SK-N-DZ (cell line): ENCODE measurements at regions not wholly inside any gene's neighbourhood (a gene's known extent, or its start where the extent isn't known, plus 50 kb on each side); places are given as distances from the start of the nearest gene placed in this dataset.
"Not testable (repeated sequence)": the region's sequence is repeated elsewhere in the genome, so short reads cannot be mapped to it uniquely, and the experiment has no call there.

Source experiments
- DNase-seq: peaks from one replicate; pipeline ENCODE4 v3.0.0-alpha.2; 2015; ENCODE audit warnings: low spot score

DNA sequence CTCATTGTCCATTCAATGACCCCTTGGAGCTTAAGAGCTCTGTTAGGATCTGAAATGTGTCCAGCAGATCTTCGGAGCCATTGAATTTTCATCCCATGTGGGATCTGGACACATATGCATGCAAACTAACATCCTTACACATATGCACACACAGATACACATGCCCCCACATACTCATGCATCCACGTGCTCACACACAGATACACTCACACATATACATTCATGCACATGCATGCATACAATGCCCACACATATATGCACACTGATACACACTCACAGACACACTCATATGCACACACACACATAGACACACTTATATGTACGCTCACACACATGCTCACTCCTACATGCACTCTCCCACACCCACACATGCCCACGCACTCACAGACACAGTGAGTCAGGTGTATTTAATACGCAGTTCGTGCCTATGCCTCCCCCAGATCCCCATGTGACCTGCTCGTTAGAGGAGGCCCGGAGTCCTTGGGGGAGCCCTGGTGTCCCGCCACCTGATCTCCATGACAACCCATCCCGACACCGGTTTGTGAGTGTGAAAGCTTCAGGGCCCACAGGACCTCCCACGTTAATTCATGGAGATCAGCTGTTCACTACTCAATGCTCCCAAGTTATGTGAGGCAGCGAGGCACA, 121.9 kb upstream of the SULF2 start:
- DNase-seq = no peak

DNA sequence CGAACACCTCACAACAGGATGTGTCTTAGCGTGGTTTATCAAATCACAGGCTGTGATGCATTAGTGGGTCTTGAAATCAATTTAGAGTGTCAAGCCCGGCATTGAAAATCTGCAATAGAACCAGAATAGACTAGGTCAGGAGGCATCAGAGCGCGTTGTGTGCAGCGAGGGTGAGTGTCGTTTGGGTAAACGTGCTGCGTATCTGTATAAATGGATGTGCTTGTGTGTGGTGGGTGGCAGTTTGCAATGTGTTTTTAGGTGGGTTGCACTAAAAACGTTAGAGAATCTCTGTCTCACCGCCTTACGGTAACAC, 121.0 kb upstream of the SULF2 start:
- DNase-seq = no peak

GRCh38 chr20:47905628-47906347, 120.5 kb upstream of the SULF2 start:
- no peak for DNase-seq

DNA sequence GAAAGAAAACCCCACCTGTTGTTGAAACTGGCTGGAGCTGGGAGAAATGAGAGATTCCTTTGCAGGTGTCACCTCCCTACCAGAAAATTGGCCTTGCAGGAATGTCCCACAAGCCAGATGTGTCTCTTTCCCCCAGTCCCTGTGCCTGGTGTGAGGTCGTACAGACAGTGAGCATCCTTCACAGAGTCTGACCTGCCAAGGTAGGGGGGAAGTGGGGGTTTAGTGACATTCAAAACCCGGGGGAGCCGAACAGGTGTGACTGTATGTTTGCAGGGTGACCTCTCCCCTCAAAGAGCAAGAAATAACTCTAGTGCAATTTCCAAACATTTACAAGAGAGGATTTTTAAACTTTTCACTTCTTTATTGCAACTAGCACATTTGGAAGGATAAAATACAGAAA, 117.7 kb upstream of the SULF2 start:
- not testable (repeated sequence) for DNase-seq

DNA sequence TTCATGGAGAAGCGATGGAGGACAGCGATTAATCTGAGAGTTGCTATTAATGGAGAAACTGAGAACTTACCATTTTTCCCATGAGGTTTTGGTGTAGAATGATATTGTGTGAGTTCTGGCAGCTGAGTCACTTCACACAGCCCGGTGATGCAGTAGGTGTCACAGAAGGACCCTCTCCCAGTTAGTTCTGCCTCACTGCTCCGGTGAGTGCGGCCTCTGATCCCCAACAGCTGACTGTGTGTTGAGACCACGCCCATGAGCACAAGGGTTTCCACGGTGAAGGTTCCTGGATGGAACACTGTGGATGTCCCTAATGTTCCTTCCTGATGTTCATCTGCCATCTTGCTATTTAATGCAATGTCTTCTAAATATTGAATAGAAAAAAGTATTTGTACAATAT, 114.0 kb upstream of the SULF2 start:
- DNase-seq = not testable (repeated sequence)

DNA sequence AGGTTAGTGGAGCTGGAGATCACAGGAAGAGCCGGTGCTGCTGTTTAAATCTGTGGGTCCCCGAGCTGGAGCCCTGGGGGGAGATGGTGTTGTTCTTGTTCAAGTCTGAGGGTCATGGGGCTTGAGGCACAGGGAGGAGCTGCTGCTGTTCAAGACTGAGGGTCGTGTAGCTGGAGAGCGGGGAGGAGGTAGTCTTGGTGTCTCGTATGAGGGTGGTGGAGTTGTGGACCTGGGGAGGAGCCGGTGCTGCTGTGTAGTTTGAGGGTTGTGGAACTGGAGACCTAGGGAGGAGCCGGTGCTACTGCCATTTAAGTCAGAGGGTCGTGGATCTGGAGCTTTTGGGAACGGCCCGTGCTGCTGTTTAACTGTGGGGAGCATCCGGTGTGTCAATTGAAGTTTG, 112.2 kb upstream of the SULF2 start:
- no peak for DNase-seq

DNA sequence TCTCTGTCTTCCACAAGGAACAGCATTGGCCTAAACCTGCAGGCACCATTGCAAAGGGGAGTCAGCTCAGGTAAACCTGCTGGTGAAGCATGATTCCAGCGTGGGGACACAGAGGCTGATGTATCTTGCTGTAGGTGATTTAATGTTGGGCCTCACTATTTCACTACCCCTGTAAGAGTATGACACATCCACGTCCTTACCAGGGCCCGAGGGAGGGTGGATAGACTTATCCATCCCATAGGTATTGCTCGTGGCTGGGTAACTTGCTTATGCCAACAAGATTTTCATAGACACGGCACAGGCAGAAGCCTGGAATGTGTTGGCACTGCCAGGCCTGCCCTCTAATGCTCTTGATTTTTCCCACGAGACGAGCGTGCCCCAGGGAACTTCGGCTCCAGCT, 107.4 kb upstream of the SULF2 start:
- DNase-seq = not testable (repeated sequence)

DNA sequence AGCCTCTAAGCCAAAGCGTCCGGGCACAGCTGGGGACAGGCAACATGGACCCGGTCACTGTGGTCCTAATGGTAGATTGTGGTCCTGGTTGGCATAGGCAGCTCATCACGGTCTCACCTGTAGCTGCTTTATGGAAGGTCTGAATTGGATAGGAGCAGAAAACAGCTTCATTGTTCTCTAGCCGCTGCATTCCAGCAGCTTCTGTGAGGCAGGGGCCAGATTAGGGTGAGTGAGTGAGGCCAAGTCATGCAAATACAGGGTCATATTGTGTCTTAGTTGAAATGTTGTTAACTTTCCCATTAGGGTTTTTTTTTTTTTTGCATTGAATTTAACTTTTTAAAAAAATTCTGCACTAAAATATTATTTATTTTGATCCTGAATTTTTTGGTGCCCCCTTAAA, 105.4 kb upstream of the SULF2 start:
- DNase-seq = not testable (repeated sequence)

GRCh38 chr20:47889751-47890150, 104.5 kb upstream of the SULF2 start:
- DNase-seq = not testable (repeated sequence)

DNA sequence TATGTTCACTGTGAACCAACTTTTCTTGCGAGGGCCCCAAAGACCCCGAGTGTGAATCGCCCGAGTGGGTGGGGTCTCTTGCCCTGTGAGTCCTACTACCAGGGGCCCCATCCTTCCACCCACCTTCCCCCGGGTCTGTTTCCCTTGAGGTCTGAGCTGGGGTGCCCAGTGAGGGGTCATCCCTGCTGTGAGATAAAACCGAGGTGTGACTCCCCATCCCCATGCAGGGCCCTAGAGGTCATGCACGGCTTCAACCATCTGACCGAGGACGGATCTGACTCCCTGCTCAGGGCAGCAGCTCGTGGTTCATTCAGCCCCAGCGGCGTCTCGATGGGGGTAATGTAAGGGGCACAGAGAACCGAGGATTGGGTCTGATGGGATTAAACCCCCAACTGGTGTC, 103.1 kb upstream of the SULF2 start:
- no peak for DNase-seq

DNA sequence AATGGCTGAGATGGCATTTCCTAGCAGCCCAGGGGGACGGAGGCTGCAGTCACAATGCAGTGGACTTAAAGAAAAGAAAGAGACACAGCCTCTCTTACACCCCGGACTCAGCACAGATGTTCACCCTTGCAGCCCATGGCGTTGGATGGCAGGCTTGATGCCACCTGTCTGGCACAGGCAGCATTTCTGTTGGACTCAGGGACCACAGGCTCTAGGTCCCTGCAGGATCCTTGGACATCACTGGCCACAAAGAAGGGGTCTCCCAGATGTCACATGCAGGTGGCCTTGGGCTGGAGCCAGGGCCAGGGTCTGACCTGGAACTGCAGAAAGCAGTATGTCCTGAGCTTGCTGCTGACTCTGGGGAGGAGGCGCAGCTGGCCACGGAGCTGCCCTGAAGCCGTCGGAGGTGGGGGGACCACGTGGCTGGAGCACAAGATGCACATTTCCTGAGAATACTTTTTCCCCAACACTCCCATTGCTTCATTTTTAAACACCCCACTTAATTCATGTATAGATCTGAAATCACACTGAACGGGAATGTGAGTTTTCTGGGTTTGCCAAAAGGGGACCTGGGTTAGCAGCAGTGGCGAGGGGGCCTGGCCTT, 102.3 kb upstream of the SULF2 start:
- DNase-seq = no peak

GRCh38 chr20:47887064-47887463, 101.8 kb upstream of the SULF2 start:
- no peak for DNase-seq

GRCh38 chr20:47886454-47887041, 101.3 kb upstream of the SULF2 start:
- DNase-seq = no peak

DNA sequence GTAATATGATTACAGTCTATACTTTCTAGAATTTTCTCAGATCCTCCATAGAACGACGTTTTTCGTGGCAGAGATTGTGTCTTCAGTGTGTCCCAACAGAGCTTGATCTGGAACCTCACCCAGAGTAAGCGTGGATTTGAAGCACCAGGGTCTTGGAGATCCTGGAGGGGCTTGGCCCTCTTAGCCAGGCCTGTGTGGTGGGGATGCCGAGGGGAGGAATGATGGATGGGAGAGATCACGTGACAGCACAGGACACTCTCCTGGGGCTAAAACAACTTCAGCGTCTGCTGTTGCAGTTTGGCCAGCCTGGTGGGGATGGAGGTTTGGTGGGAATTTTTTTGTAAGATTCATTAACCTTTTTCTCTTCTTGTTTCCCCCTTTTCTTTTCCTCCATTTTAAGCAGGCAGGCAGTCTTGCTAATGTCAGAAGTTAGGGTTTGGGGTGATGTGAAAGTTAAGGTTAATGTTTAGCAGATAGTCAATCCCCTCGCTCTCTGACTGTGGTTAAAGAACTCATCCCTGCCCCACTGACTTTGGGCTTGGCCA, 100.7 kb upstream of the SULF2 start:
- DNase-seq = no peak

DNA sequence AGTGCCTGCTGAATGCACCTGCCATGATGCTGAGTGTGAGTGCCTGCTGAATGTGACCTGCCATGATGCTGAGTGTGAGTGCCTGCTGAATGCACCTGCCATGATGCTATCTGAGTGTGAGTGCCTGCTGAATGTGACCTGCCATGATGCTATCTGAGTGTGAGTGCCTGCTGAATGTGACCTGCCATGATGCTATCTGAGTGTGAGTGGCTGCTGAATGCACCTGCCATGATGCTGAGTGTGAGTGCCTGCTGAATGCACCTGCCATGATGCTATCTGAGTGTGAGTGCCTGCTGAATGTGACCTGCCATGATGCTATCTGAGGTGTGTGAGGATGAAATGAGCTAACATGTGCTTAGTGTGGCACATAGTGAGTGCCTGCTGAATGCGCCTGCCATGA, 98.7 kb upstream of the SULF2 start:
- not testable (repeated sequence) for DNase-seq

DNA sequence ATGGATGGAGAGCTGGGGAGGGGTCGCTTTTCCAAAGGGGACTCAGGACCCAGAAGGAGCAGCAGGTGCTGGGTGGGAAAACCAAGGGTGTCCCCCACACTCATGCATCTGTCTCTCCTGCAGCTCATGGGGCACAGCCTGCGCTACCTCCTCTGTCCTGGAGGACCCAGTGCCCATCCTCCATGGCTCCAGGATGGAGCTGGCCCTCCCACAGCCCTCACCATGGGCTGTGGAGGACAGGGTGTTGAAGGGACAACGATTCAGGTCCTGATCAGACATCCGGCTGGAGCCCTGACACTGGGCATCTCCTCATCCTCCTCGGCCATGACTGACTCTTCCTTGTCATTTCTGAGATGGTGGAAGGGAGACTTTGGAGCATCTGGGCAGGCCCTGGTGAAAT, 97.9 kb upstream of the SULF2 start:
- no peak for DNase-seq

DNA sequence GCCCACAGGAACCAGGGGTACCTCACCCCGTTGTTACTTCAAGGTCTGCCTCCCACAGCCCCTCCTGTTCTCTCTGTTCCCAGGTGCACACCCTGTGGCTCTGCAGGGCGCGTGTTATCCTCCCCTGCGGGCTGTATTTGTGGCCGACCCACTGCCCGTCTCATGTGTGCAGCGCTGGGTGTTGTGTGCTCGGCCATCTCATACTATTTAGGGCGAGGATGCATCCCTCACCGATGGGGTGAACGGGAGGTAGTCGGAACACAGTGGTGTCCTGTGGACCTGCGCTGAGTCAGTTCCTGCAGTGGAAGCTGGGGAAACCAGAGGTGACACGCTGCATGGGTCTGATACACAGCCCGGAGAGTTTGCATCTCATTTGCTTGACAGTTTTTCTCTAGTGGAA, 94.5 kb upstream of the SULF2 start:
- DNase-seq = no peak

DNA sequence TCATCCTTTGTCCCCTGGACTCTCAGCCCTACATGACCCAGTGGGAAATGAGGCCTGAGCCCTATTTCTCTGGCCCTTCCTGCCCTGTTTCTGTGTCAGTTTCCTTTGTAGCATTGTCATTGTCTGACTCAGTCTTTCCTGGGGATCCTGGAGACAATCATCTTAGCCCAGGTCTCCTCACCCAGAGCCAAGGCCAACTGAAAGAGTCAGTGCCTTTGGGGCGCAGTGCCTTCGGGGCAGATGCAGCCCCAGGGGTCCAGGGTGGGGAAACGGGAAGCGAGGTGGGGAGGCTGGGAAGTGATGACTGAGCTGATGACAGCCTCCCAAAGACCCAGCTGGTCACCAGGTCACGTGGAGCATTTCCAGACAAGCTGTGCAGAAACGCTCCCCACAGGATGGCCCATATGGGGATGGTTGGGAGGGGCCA, 93.3 kb upstream of the SULF2 start:
- no peak for DNase-seq

GRCh38 chr20:47876311-47877088, 91.2 kb upstream of the SULF2 start:
- no peak for DNase-seq

- DNase-seq = no peak
Measured at GRCh38 chr20:47875297-47876025, 90.2 kb upstream of the SULF2 start.

- DNase-seq = no peak
Measured at GRCh38 chr20:47872341-47872740, 87.1 kb upstream of the SULF2 start.
